ENCODE measurements at regions not wholly inside any gene's neighbourhood (a gene's known extent, or its start where the extent isn't known, plus 50 kb on each side); places are given as distances from the start of the nearest gene placed in this dataset.

DNA sequence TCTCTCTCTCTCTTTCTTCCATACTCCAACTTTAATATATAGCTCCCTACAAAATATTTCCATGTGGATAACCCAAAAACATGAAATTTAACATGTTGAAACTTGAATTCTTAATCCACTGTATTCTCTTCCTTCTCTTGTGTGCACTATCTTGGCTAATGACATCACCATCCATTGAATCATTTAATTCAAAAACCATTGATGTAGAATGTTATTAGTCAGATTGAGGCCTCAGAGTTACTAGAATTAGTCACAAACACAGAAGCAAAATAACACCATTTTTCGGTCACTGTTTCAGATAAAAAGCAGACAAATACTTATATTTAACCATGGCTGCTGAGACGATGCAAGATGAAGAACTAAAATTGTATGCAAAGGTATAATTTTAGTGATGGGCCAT, 256.9 kb upstream of the LRRC3B start:
- intact Hi-C loops (cut with DNase I; ENCODE audit: low total_unique reads) = no loop called here
- Histone ChIP-seq H3K4me3 (no peak overlapping the region), H3K27me3 (no peaks in the 10 kb centered on the region), H3K9me3 (no peaks in the 10 kb centered on the region), H3K4me1 (no peaks in the 10 kb centered on the region), H3K36me3 (ENCODE audit: low read depth, missing control alignments) (no peaks in the 10 kb centered on the region), H3K27ac (no peak overlapping the region)
- DNase-seq = no peak
- TF ChIP-seq, protein P1, sequence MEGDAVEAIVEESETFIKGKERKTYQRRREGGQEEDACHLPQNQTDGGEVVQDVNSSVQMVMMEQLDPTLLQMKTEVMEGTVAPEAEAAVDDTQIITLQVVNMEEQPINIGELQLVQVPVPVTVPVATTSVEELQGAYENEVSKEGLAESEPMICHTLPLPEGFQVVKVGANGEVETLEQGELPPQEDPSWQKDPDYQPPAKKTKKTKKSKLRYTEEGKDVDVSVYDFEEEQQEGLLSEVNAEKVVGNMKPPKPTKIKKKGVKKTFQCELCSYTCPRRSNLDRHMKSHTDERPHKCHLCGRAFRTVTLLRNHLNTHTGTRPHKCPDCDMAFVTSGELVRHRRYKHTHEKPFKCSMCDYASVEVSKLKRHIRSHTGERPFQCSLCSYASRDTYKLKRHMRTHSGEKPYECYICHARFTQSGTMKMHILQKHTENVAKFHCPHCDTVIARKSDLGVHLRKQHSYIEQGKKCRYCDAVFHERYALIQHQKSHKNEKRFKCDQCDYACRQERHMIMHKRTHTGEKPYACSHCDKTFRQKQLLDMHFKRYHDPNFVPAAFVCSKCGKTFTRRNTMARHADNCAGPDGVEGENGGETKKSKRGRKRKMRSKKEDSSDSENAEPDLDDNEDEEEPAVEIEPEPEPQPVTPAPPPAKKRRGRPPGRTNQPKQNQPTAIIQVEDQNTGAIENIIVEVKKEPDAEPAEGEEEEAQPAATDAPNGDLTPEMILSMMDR (IDR thresholded peaks at IDR 0.05) = no peak
- TF ChIP-seq POLR2A (IDR thresholded peaks at IDR 0.05) = no peak
- 89 to 94% methylated on average over 2 of the region's 2 CpGs for WGBS, 2 donors

DNA sequence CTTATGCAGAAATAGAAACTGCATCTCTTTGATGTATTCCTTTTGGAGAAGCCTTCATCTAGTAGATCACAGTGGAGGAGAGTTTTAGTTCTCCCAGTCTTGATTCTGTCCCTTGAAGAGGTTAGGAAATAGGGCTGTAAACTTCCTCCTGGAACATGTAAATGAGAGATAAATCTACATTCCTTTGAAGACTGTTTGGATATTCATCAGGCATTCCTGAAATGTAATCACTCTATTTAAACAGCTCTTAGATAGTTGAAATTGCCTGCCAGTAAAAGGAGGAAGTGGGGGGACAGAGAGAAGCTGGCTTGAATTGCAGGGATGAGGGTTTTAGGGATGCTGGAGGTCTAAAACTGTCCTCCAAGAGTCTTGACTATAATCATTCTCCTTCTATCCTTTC, 254.3 kb upstream of the LRRC3B start:
- no peak for TF ChIP-seq POLR2A (IDR thresholded peaks at IDR 0.05)
- TF ChIP-seq, protein P1 (IDR thresholded peaks at IDR 0.05) = no peak
- intact Hi-C loops (cut with DNase I; ENCODE audit: low total_unique reads) = no loop called here
- Histone ChIP-seq H3K9me3 (no peaks in the 10 kb centered on the region), H3K27me3 (no peaks in the 10 kb centered on the region), H3K4me1 (no peaks in the 10 kb centered on the region), H3K27ac (no peak overlapping the region), H3K4me3 (no peak overlapping the region), H3K36me3 (ENCODE audit: low read depth, missing control alignments) (no peaks in the 10 kb centered on the region)
- no peak for DNase-seq

DNA sequence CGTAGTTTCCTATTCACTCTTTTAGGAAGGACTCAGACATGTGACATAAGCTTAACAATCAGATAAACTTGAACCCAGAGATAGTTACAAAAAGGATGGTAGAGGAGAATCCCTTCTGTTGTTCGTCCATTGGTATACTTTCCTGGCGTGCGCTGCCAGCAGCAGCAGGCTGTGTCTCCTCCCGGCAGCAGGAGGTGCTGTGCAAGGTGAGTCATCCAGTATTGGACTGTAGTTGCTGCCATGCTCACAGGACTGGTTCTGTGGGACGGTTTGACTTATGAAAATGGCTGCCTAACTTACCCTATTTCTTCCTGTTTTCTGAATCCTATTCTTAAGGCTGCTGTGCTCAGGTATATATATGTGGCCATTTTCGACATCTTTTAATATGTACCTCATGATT, 253.4 kb upstream of the LRRC3B start:
- intact Hi-C loops (cut with DNase I; ENCODE audit: low total_unique reads) = no loop called here

DNA sequence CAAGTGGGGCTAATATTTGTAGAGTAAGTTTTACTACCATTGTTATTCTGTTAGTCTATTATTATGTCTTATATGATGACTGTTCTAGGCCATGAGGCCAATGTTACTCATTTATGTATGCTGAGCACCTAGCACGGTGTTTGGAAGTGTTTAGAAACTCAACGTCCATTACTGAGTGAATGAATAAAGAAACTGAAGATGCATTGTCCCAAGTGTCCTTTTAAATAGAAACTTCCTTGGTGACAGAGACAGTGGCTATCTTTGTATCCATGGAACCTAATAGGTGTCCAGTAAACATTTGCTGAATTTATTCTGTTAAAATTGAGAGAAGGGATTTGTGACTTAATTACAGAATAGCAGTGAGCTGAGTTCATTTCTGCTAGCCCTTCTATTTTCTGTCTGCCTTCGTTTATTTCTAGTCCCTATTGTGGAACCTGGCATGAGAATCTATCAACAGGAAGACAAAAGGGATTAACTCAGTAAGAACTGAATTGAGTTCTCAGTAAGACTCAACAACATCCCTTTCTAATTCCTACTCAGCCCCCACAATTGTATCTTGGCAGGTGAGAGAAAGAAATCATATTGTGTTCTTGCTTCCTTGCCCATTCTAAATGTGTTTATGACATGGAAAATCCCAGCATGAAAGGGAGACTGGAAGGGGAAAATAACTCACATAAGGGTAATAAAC, 246.6 kb upstream of the LRRC3B start:
- no peak for DNase-seq
- Histone ChIP-seq H3K27ac (no peak overlapping the region), H3K9me3 (no peaks in the 10 kb centered on the region), H3K36me3 (ENCODE audit: low read depth, missing control alignments) (no peaks in the 10 kb centered on the region), H3K4me3 (no peak overlapping the region), H3K4me1 (no peaks in the 10 kb centered on the region), H3K27me3 (no peaks in the 10 kb centered on the region)
- WGBS, 2 donors = 73 to 75% methylated on average over 3 of the region's 3 CpGs
- intact Hi-C loops (cut with DNase I; ENCODE audit: low total_unique reads) = no loop called here
- no peak for TF ChIP-seq POLR2A (IDR thresholded peaks at IDR 0.05)
- TF ChIP-seq, protein P1 (IDR thresholded peaks at IDR 0.05) = no peak

More for the DNA sequence above, 253.4 kb upstream of the LRRC3B start:
- Histone ChIP-seq H3K27me3 (no peaks in the 10 kb centered on the region), H3K4me3 (no peak overlapping the region), H3K36me3 (ENCODE audit: low read depth, missing control alignments) (no peaks in the 10 kb centered on the region), H3K9me3 (no peaks in the 10 kb centered on the region), H3K27ac (no peak overlapping the region), H3K4me1 (no peaks in the 10 kb centered on the region)
- TF ChIP-seq, protein P1 (IDR thresholded peaks at IDR 0.05) = no peak
- TF ChIP-seq POLR2A (IDR thresholded peaks at IDR 0.05) = no peak
- WGBS, 2 donors = 76 to 81% methylated on average over 7 of the region's 7 CpGs
- DNase-seq = no peak

DNA sequence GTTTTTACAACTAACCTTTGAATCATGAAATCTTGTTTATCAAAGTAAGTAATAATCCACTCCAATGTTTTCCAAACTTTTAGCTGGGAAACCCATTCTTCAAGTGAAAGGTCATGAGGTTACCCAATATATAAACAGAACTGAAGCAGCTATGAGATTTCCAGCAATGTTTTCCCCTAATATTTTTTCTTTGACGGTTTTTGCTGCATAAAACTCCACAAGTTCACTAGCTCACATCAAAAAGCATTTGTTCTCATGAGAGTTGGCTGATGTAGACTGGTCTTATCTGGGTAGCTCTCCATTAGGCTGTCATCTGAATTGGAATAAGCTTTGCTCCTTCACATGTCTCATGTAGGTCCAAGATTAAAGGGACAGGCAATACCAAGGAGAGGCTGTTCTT, 241.2 kb upstream of the LRRC3B start:
- no peaks in the 10 kb centered on the region for H3K27me3 ChIP-seq
- no peaks in the 10 kb centered on the region for H3K9me3 ChIP-seq
- intact Hi-C loops (cut with DNase I; ENCODE audit: low total_unique reads) = no loop called here
- no peaks in the 10 kb centered on the region for H3K4me1 ChIP-seq
- no peak overlapping the region for H3K4me3 ChIP-seq
- no peaks in the 10 kb centered on the region for H3K36me3 ChIP-seq (ENCODE audit: low read depth, missing control alignments)
- TF ChIP-seq, protein P1 (IDR thresholded peaks at IDR 0.05) = no peak
- TF ChIP-seq POLR2A (IDR thresholded peaks at IDR 0.05) = no peak
- H3K27ac ChIP-seq = no peak overlapping the region
- 31 to 58% methylated on average over 1 of the region's 1 CpG for WGBS, 2 donors
- DNase-seq = no peak

Measured in testis (tissue), 2 donors.